Osteoblast (primary cell): ENCODE measurements at regions not wholly inside any gene's neighbourhood (a gene's known extent, or its start where the extent isn't known, plus 50 kb on each side); places are given as distances from the start of the nearest gene placed in this dataset.
A peak's percentile ranks its signal among the peaks of the same experiment; 100 is the strongest.
"Not testable (repeated sequence)": the region's sequence is repeated elsewhere in the genome, so short reads cannot be mapped to it uniquely, and the experiment has no call there.

Experiments used
- DNase-seq: peaks from one replicate; pipeline ENCODE4 v3.0.0; 2011; ENCODE audit warnings: low spot score, mixed read lengths; ENCODE audit not compliant: insufficient read length; ENCODE audit errors: missing footprints
- H2AFZ ChIP-seq: 2 replicates; pipeline ENCODE4 v1.6.0; 2011; ENCODE audit warnings: mild to moderate bottlenecking, low read length
- H3K27ac ChIP-seq: 2 replicates; pipeline ENCODE4 v1.5.1; 2011; ENCODE audit warnings: mild to moderate bottlenecking, low read depth, low read length, moderate library complexity
- H3K27me3 ChIP-seq: 2 replicates; pipeline ENCODE4 v1.6.0; 2012; ENCODE audit warnings: mild to moderate bottlenecking, control low read depth, inconsistent platforms, low read length, moderate library complexity; ENCODE audit not compliant: insufficient read depth
- H3K36me3 ChIP-seq: 2 replicates; pipeline ENCODE4 v1.5.1; 2011; ENCODE audit warnings: mild to moderate bottlenecking, low read length, control low read depth, moderate library complexity; ENCODE audit not compliant: insufficient read depth
- H3K4me1 ChIP-seq: 2 replicates; pipeline ENCODE4 v1.5.1; 2011; ENCODE audit warnings: mild to moderate bottlenecking, low read length, control low read depth, moderate library complexity; ENCODE audit not compliant: insufficient read depth
- H3K4me2 ChIP-seq: 2 replicates; pipeline ENCODE4 v1.6.0; 2011; ENCODE audit warnings: mild to moderate bottlenecking, low read length; ENCODE audit not compliant: insufficient read depth
- H3K4me3 ChIP-seq: fragments of 200-600 bp; sonication (generic); 3 replicates; pipeline ENCODE4 v1.5.1; 2012; ENCODE audit warnings: mild to moderate bottlenecking, low read length, inconsistent platforms; ENCODE audit not compliant: insufficient read depth
- H3K79me2 ChIP-seq: 2 replicates; pipeline ENCODE4 v1.6.0; 2012; ENCODE audit warnings: mild to moderate bottlenecking, low read length, control low read depth, inconsistent platforms; ENCODE audit not compliant: insufficient read depth
- H3K9me3 ChIP-seq: 2 replicates; pipeline ENCODE4 v1.5.1; 2011; ENCODE audit warnings: low read depth, low read length, control low read depth
- H4K20me1 ChIP-seq: 2 replicates; pipeline ENCODE4 v1.6.0; 2012; ENCODE audit warnings: mild to moderate bottlenecking, low read length, control low read depth; ENCODE audit not compliant: insufficient read depth
- CTCF ChIP-seq: IDR thresholded peaks from 2 replicates; pipeline ENCODE4 v1.5.1; 2011; ENCODE audit warnings: mild to moderate bottlenecking, low read depth, low read length, moderate library complexity; ENCODE audit errors: extremely low read depth

GRCh38 chr12:114812858-114813761 is 129.1 kb upstream of the TBX3 start:
- DNase-seq: peak; percentile 91
- peak overlapping the region; percentile 77 for H3K4me2 ChIP-seq
- H3K27me3 ChIP-seq: no peaks in the 10 kb centered on the region
- peaks cover 9% of the 10 kb centered on the region for H3K4me1 ChIP-seq
- no peak overlapping the region for H3K27ac ChIP-seq
- no peak for TF ChIP-seq CTCF
- H3K4me3 ChIP-seq: peak overlapping the region; percentile 50
- no peaks in the 10 kb centered on the region for H4K20me1 ChIP-seq
- H3K36me3 ChIP-seq: no peaks in the 10 kb centered on the region
- H3K9me3 ChIP-seq: no peaks in the 10 kb centered on the region
- no peaks in the 10 kb centered on the region for H3K79me2 ChIP-seq
- H2AFZ ChIP-seq: peak overlapping the region; percentile 67

- no peak for TF ChIP-seq CTCF
- Histone ChIP-seq H4K20me1 (no peaks in the 10 kb centered on the region), H2AFZ (no peak overlapping the region), H3K9me3 (no peaks in the 10 kb centered on the region), H3K36me3 (no peaks in the 10 kb centered on the region), H3K27ac (no peak overlapping the region), H3K27me3 (no peaks in the 10 kb centered on the region), H3K4me1 (peaks cover 9% of the 10 kb centered on the region), H3K4me2 (no peak overlapping the region), H3K4me3 (no peak overlapping the region), H3K79me2 (no peaks in the 10 kb centered on the region)
- DNase-seq: no peak
Observed at GRCh38 chr12:114812384-114812783, 128.4 kb upstream of the TBX3 start.

GRCh38 chr12:114809097-114809496 is 125.1 kb upstream of the TBX3 start:
- DNase-seq: no peak
- Histone ChIP-seq H2AFZ (no peak overlapping the region), H3K4me1 (peaks cover 9% of the 10 kb centered on the region), H3K79me2 (no peaks in the 10 kb centered on the region), H3K27ac (no peak overlapping the region), H3K4me3 (no peak overlapping the region), H3K36me3 (no peaks in the 10 kb centered on the region), H3K4me2 (no peak overlapping the region), H4K20me1 (no peaks in the 10 kb centered on the region), H3K27me3 (no peaks in the 10 kb centered on the region), H3K9me3 (no peaks in the 10 kb centered on the region)
- no peak for TF ChIP-seq CTCF

- H3K36me3 ChIP-seq, DNase-seq, H3K4me2 ChIP-seq, H4K20me1 ChIP-seq, H3K9me3 ChIP-seq, H3K27ac ChIP-seq, H3K27me3 ChIP-seq, H3K4me3 ChIP-seq, H3K4me1 ChIP-seq, H3K79me2 ChIP-seq, H2AFZ ChIP-seq: not testable (repeated sequence)
Observed at GRCh38 chr12:114801381-114801780, 117.4 kb upstream of the TBX3 start.

- not testable (repeated sequence) for DNase-seq, H4K20me1 ChIP-seq, H3K9me3 ChIP-seq, H3K79me2 ChIP-seq, H3K4me1 ChIP-seq, H2AFZ ChIP-seq, H3K36me3 ChIP-seq, H3K27me3 ChIP-seq, H3K4me3 ChIP-seq, H3K4me2 ChIP-seq, H3K27ac ChIP-seq
Observed at GRCh38 chr12:114800566-114800965, 116.6 kb upstream of the TBX3 start.
